GM19025 (cell line): ENCODE measurements at regions not wholly inside any gene's neighbourhood (a gene's known extent, or its start where the extent isn't known, plus 50 kb on each side); places are given as distances from the start of the nearest gene placed in this dataset.

ENCODE experiments used
- ATAC-seq: cut with Tn5 transposase; IDR thresholded peaks from one replicate; pipeline ENCODE4 v1.9.1; 2021; ENCODE audit warnings: mild to moderate bottlenecking, low read depth, moderate library complexity; ENCODE audit not compliant: unreplicated experiment

GRCh38 chr3:14304101-14305045 lies 98.0 kb upstream of the SLC6A6 start:
- no peak for ATAC-seq

GRCh38 chr3:14305324-14305723 lies 97.1 kb upstream of the SLC6A6 start:
- no peak for ATAC-seq

GRCh38 chr3:14306142-14306541 lies 96.3 kb upstream of the SLC6A6 start:
- no peak for ATAC-seq

- ATAC-seq = no peak
Measured at GRCh38 chr3:14307656-14308302, 94.6 kb upstream of the SLC6A6 start.

GRCh38 chr3:14311729-14312128 lies 90.7 kb upstream of the SLC6A6 start:
- ATAC-seq = no peak

GRCh38 chr3:14312375-14312774 lies 90.0 kb upstream of the SLC6A6 start:
- ATAC-seq = no peak

GRCh38 chr3:14317057-14317553 lies 85.3 kb upstream of the SLC6A6 start:
- ATAC-seq = no peak

GRCh38 chr3:14318646-14319045 lies 83.8 kb upstream of the SLC6A6 start:
- ATAC-seq = no peak

- peak; percentile 85 for ATAC-seq
Measured at GRCh38 chr3:14319654-14320182, 82.7 kb upstream of the SLC6A6 start.

GRCh38 chr3:14320219-14320618 lies 82.2 kb upstream of the SLC6A6 start:
- no peak for ATAC-seq

- no peak for ATAC-seq
Measured at GRCh38 chr3:14322001-14322400, 80.4 kb upstream of the SLC6A6 start.

GRCh38 chr3:14322667-14323295 lies 79.6 kb upstream of the SLC6A6 start:
- ATAC-seq = no peak

GRCh38 chr3:14323401-14324223 lies 78.8 kb upstream of the SLC6A6 start:
- no peak for ATAC-seq

GRCh38 chr3:14324224-14324944 lies 78.0 kb upstream of the SLC6A6 start:
- ATAC-seq = no peak

- ATAC-seq = no peak
Measured at GRCh38 chr3:14328422-14328821, 74.0 kb upstream of the SLC6A6 start.

GRCh38 chr3:14329116-14329830 lies 73.1 kb upstream of the SLC6A6 start:
- no peak for ATAC-seq

GRCh38 chr3:14329842-14330241 lies 72.6 kb upstream of the SLC6A6 start:
- ATAC-seq = no peak

- ATAC-seq = no peak
Measured at GRCh38 chr3:14330508-14330907, 71.9 kb upstream of the SLC6A6 start.

GRCh38 chr3:14331251-14331650 lies 71.2 kb upstream of the SLC6A6 start:
- ATAC-seq = no peak
